ENCODE measurements at regions not wholly inside any gene's neighbourhood (a gene's known extent, or its start where the extent isn't known, plus 50 kb on each side); places are given as distances from the start of the nearest gene placed in this dataset.

GRCh38 chr15:97745481-97746071, 214.9 kb upstream of the ARRDC4 start:
- Histone ChIP-seq H3K27me3 (ENCODE audit: insufficient read depth, low read length, poor library complexity) (peaks cover 2% of the 10 kb centered on the region), H3K79me2 (ENCODE audit: insufficient read depth, low read length) (no peaks in the 10 kb centered on the region), H3K9ac (ENCODE audit: low read depth, low read length) (no peak overlapping the region), H3K36me3 (ENCODE audit: insufficient read depth, low read length) (no peaks in the 10 kb centered on the region), H3K27ac (ENCODE audit: low read length) (no peak overlapping the region), H3K4me1 (ENCODE audit: insufficient read depth, low read length) (no peaks in the 10 kb centered on the region), H2AFZ (ENCODE audit: low read depth, low read length) (no peak overlapping the region), H3K9me3 (ENCODE audit: insufficient read depth, low read length, severe bottlenecking) (no peaks in the 10 kb centered on the region), H3K4me2 (ENCODE audit: insufficient read depth, low read length) (no peak overlapping the region), H4K20me1 (ENCODE audit: insufficient read depth, low read length) (no peaks in the 10 kb centered on the region), H3K4me3 (ENCODE audit: low read depth in 1 of 2, low read length in 2 of 2) (no peak overlapping the region)
- no peak for TF ChIP-seq EZH2 (IDR thresholded peaks at IDR 0.05; ENCODE audit: borderline replicate concordance, low read depth, low read length, severe bottlenecking)
- TF ChIP-seq CTCF (IDR thresholded peaks at IDR 0.05; ENCODE audit: borderline replicate concordance, extremely low read depth, low read length, poor library complexity, severe bottlenecking) = peak; percentile 77
- peak; percentile 70 for ATAC-seq (ENCODE audit: insufficient read depth, low read depth)
- peak; percentile 54 for DNase-seq

- Histone ChIP-seq H3K4me2 (ENCODE audit: insufficient read depth, low read length) (no peak overlapping the region), H3K4me1 (ENCODE audit: insufficient read depth, low read length) (no peaks in the 10 kb centered on the region), H3K4me3 (ENCODE audit: low read depth in 1 of 2, low read length in 2 of 2) (no peak overlapping the region), H3K36me3 (ENCODE audit: insufficient read depth, low read length) (no peaks in the 10 kb centered on the region), H3K9ac (ENCODE audit: low read depth, low read length) (no peak overlapping the region), H3K27me3 (ENCODE audit: insufficient read depth, low read length, poor library complexity) (peaks cover 9% of the 10 kb centered on the region), H3K79me2 (ENCODE audit: insufficient read depth, low read length) (no peaks in the 10 kb centered on the region), H3K9me3 (ENCODE audit: insufficient read depth, low read length, severe bottlenecking) (no peaks in the 10 kb centered on the region), H3K27ac (ENCODE audit: low read length) (no peak overlapping the region), H4K20me1 (ENCODE audit: insufficient read depth, low read length) (no peaks in the 10 kb centered on the region), H2AFZ (ENCODE audit: low read depth, low read length) (no peak overlapping the region)
- DNase-seq = no peak
- no peak for TF ChIP-seq EZH2 (IDR thresholded peaks at IDR 0.05; ENCODE audit: borderline replicate concordance, low read depth, low read length, severe bottlenecking)
- no peak for TF ChIP-seq CTCF (IDR thresholded peaks at IDR 0.05; ENCODE audit: borderline replicate concordance, extremely low read depth, low read length, poor library complexity, severe bottlenecking)
- ATAC-seq (ENCODE audit: insufficient read depth, low read depth) = no peak
These were observed 213.2 kb upstream of the ARRDC4 start for GRCh38 chr15:97747342-97747741.

GRCh38 chr15:97748576-97748975, 211.9 kb upstream of the ARRDC4 start:
- TF ChIP-seq CTCF (IDR thresholded peaks at IDR 0.05; ENCODE audit: borderline replicate concordance, extremely low read depth, low read length, poor library complexity, severe bottlenecking) (no peak), EZH2 (IDR thresholded peaks at IDR 0.05; ENCODE audit: borderline replicate concordance, low read depth, low read length, severe bottlenecking) (no peak)
- no peak for DNase-seq

More at GRCh38 chr15:97748576-97748975, 211.9 kb upstream of the ARRDC4 start:
- H3K4me3 ChIP-seq (ENCODE audit: low read depth in 1 of 2, low read length in 2 of 2) = no peak overlapping the region
- H3K4me1 ChIP-seq (ENCODE audit: insufficient read depth, low read length) = no peaks in the 10 kb centered on the region
- no peak overlapping the region for H3K9ac ChIP-seq (ENCODE audit: low read depth, low read length)
- H3K27ac ChIP-seq (ENCODE audit: low read length) = no peak overlapping the region
- no peak overlapping the region for H3K4me2 ChIP-seq (ENCODE audit: insufficient read depth, low read length)
- no peaks in the 10 kb centered on the region for H4K20me1 ChIP-seq (ENCODE audit: insufficient read depth, low read length)
- no peaks in the 10 kb centered on the region for H3K9me3 ChIP-seq (ENCODE audit: insufficient read depth, low read length, severe bottlenecking)
- H3K27me3 ChIP-seq (ENCODE audit: insufficient read depth, low read length, poor library complexity) = peaks cover 9% of the 10 kb centered on the region
- H3K79me2 ChIP-seq (ENCODE audit: insufficient read depth, low read length) = no peaks in the 10 kb centered on the region
- no peaks in the 10 kb centered on the region for H3K36me3 ChIP-seq (ENCODE audit: insufficient read depth, low read length)
- no peak overlapping the region for H2AFZ ChIP-seq (ENCODE audit: low read depth, low read length)
- ATAC-seq (ENCODE audit: insufficient read depth, low read depth) = no peak
